ENCODE measurements at regions not wholly inside any gene's neighbourhood (a gene's known extent, or its start where the extent isn't known, plus 50 kb on each side); places are given as distances from the start of the nearest gene placed in this dataset.

DNA sequence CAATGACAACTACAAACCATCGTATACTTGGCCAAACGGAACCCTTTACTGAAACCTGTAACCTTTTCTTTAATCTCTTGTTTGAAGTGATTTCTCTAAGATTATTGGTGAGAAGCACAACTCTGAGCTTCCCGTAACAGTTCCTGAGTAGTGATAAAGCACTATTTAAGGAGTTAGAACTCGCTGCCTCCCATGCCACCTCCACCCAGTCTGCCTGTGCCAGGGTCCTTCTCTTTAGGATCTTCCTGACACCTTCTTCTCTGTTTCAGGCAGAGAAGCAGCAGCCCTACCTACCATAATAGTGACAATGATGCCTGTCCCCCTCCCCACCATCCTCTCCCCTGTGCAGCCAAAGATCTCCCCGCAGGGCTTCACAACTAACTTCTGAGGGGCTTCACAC is 330.6 kb downstream of the ZSWIM6 start:
- no peak for TF ChIP-seq POLR2A (IDR thresholded peaks at IDR 0.05)
- TF ChIP-seq, protein P1, sequence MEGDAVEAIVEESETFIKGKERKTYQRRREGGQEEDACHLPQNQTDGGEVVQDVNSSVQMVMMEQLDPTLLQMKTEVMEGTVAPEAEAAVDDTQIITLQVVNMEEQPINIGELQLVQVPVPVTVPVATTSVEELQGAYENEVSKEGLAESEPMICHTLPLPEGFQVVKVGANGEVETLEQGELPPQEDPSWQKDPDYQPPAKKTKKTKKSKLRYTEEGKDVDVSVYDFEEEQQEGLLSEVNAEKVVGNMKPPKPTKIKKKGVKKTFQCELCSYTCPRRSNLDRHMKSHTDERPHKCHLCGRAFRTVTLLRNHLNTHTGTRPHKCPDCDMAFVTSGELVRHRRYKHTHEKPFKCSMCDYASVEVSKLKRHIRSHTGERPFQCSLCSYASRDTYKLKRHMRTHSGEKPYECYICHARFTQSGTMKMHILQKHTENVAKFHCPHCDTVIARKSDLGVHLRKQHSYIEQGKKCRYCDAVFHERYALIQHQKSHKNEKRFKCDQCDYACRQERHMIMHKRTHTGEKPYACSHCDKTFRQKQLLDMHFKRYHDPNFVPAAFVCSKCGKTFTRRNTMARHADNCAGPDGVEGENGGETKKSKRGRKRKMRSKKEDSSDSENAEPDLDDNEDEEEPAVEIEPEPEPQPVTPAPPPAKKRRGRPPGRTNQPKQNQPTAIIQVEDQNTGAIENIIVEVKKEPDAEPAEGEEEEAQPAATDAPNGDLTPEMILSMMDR (IDR thresholded peaks at IDR 0.05): no peak

Measured in vagina (tissue), 2 donors.